K562 (cell line): ENCODE measurements at regions not wholly inside any gene's neighbourhood (a gene's known extent, or its start where the extent isn't known, plus 50 kb on each side); places are given as distances from the start of the nearest gene placed in this dataset.
A peak's percentile ranks its signal among the peaks of the same experiment; 100 is the strongest.

Experiments used
- ARID4B ChIP-seq: sonication (generic); formaldehyde crosslinking; IDR thresholded peaks from 2 replicates; pipeline ENCODE4 v1.8.0; 2022; ENCODE audit warnings: mild to moderate bottlenecking, missing genetic modification reagents
- ARNT ChIP-seq, 2 experiments: fragments of 450-650 bp; IDR thresholded peaks; 2 replicates each; pipeline ENCODE4 v1.6.1; 2016; ENCODE audit warnings: mild to moderate bottlenecking in 1 of 2
- CTBP1 ChIP-seq: fragments of 450-650 bp; IDR thresholded peaks from 2 replicates; pipeline ENCODE4 v1.6.1; 2016; ENCODE audit warnings: borderline replicate concordance
- IRF9 ChIP-seq: fragments of 450-650 bp; IDR thresholded peaks from 2 replicates; pipeline ENCODE4 v1.6.1; 2016; ENCODE audit warnings: missing biosample characterization, missing genetic modification characterization
- KDM1A ChIP-seq, 2 experiments: fragments of 450-650 bp; IDR thresholded peaks; 2 replicates each; pipeline ENCODE4 v1.6.1; 2016; ENCODE audit warnings: mild to moderate bottlenecking in 2 of 2
- MTF1 ChIP-seq: fragments of 250-450 bp; sonication (Bioruptor Pico); IDR thresholded peaks from 2 replicates; pipeline ENCODE4 v1.9.0; 2021; ENCODE audit warnings: moderate library complexity, mild to moderate bottlenecking, inconsistent platforms, borderline replicate concordance
- REST ChIP-seq, 2 experiments: fragments of 450-650 bp; formaldehyde crosslinking in 1 of 2; IDR thresholded peaks; 2 replicates each; pipeline versions ENCODE4 v1.4.0 to v1.6.1; 2014 to 2020; ENCODE audit warnings: mild to moderate bottlenecking in 2 of 2, borderline replicate concordance in 1 of 2, low read depth in 1 of 2
- SMARCE1 ChIP-seq: fragments of 450-650 bp; IDR thresholded peaks from 2 replicates; pipeline ENCODE4 v1.7.1; 2016; ENCODE audit warnings: mild to moderate bottlenecking
- ZMIZ1 ChIP-seq, 2 experiments: fragments of 150-350 bp in 1 of 2; IDR thresholded peaks; 2 replicates each; pipeline ENCODE4 v1.6.1; 2012 to 2016; ENCODE audit warnings: low read depth in 2 of 2, low read length in 2 of 2, mild to moderate bottlenecking in 1 of 2, moderate library complexity in 1 of 2
- ZNF212 ChIP-seq: fragments of 450-650 bp; formaldehyde crosslinking; IDR thresholded peaks from 2 replicates; pipeline ENCODE4 v1.4.0; 2020; ENCODE audit warnings: mild to moderate bottlenecking
- ZNF696 ChIP-seq: fragments of 250-450 bp; sonication (Bioruptor Pico); conservative IDR thresholded peaks from 2 replicates; pipeline ENCODE4 v1.4.0; 2020; ENCODE audit warnings: mild to moderate bottlenecking, moderate library complexity

GRCh38 chr9:32884482-32884881, 101.1 kb downstream of the TMEM215 start (continued):
- TF ChIP-seq REST (IDR thresholded peaks at IDR 0.05; ENCODE audit: borderline replicate concordance) = no peak
- TF ChIP-seq REST (CRISPR knock-in tag; IDR thresholded peaks at IDR 0.05; ENCODE audit: low read depth) = no peak
- no peak for TF ChIP-seq MTF1 (CRISPR knock-in tag)
- no peak for TF ChIP-seq ARNT (IDR thresholded peaks at IDR 0.05)
- TF ChIP-seq ZNF696 (CRISPR knock-in tag) = no peak
- no peak for TF ChIP-seq ARID4B (CRISPR knock-in tag)
- TF ChIP-seq KDM1A (IDR thresholded peaks at IDR 0.05) = peak; percentile 53 to 58; a peak in 3 of 4 replicates
- peak; percentile 37; the same call in 1 of the 2 replicates for TF ChIP-seq CTBP1
- peak; percentile 84; the same call in 1 of the 2 replicates for TF ChIP-seq SMARCE1
- no peak for TF ChIP-seq IRF9
- TF ChIP-seq ZMIZ1 (IDR thresholded peaks at IDR 0.05; ENCODE audit: low read depth in 2 of 2, low read length in 2 of 2) = peak in 1 of 2 experiments; percentile 35; a peak in 1 of 4 replicates
- no peak for TF ChIP-seq ZNF212 (CRISPR knock-in tag)
